Cerebellar nuclear complex (tissue), 1 donor: ENCODE measurements at regions not wholly inside any gene's neighbourhood (a gene's known extent, or its start where the extent isn't known, plus 50 kb on each side); places are given as distances from the start of the nearest gene placed in this dataset.

ENCODE experiments used
- DNase-seq, 2 experiments: peaks; one replicate each; lab custom pipeline; 2025; lab: John Stamatoyannopoulos, UW

DNA sequence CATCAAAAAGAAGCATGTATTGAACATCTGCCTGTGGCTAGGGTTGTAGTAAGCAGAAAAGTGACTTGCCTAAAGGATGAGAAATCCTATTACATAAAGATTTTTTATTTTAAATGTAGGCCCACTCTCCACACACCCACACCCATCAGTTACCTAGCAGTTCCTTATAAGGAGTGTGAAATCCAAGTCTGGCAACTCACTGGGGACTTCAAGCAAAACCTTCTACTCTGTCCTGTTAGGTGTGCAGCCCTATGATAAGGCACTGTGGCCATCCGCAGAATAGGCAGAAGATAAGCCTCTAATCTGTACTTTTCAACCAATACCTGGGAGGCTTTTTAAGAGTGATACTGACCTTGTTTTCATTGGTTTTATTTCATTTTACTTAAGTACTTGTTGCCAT, 52.7 kb upstream of the TJP1 start:
- no peak for DNase-seq

DNA sequence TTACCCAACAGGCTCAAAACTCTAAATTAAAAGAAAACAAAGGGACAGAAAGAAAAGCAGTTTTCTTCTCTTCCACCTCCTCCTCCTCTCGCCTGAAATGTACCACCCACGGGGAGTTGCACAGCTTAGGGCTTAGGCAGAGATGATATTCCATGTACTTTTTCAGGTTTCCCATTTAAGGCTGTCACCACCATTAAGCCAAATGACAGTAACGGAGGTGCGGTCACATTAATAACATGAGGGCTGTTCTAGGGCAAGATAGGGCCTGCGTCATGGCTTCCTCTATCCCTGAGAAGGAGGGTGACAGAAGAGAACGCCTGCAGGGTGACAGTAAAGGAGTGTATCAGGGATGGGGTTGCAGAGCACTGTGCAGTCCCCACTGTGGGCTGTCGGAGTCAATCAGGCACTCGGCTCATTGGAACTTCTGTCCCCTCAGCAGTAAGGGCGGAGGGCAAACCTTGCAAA, 51.7 kb upstream of the TJP1 start:
- no peak for DNase-seq

DNA sequence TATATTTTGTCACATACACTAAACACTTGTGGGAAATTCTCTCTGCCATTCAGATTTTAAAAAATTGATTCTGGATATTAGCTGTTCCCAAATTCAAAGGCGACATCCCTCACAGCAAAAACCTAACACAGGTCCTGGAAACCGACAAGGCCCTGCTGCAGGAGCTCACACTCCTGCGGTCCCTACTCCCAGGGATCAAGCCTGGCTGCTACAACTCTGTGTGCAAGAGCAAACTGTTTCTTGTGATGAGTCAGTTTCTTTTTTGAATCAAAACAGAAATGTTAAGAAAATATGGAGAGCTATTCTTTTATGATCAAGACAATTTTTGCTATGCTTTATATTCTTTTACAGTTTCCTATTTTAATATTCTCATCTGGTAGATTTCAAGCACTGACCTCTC, 51.0 kb upstream of the TJP1 start:
- DNase-seq: no peak

DNA sequence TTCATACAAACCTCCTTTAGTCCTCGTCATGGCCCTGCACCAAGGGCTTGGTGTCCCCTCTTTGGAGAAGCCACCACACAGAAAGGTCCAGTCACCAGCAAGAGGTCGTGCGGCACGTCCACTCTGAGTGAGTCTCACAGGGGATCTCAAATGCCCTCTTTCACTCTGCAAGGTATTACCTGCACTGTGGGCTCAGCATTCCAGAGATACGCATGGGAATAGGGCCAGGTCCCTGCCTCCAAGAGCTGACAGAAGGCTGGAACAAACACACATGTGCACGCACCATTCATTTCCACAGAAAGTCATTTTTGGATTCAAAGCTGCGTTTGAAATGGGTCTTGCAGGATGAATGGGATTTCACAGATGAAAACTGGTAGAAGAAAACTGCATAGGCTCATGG, 50.4 kb upstream of the TJP1 start:
- DNase-seq: no peak
